ENCODE measurements at regions not wholly inside any gene's neighbourhood (a gene's known extent, or its start where the extent isn't known, plus 50 kb on each side); places are given as distances from the start of the nearest gene placed in this dataset.

DNA sequence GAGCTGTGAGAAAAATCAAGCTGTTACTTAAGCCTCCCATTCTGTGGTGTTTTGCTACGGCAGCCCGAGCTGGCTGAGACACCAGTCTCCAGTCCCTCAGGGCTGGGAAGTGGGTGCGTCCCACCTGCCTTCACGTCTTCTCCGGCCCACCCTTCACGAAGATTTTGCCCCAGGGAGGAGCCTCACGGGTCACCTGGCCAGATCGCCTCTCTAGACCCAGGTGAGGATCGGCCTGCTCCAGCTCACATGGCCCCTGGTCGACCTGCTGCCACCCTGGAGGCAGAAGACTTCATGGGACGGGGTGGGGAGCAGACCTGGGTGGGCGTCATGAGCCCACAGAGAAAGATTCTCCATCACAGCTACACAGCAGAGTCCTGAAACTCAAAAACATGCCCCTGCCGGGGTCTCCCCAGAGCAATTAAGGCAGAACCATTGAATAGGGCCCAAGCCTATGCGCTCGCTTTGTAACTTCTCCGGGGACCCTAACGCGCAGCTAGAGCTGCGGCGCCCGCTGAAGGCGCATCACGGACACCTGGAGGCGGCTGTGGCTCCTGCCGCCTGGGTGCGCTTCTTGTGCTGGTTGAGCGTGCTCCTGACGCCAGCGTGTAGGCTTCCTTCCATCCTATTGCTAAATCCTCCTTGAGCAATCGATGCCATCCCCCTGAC lies 92.6 kb upstream of the ALDH1A3 start (continued):
- no peak for TF ChIP-seq ZNF148 (tag by site-specific recombination; IDR thresholded peaks at IDR 0.05; ENCODE audit: borderline replicate concordance)

DNA sequence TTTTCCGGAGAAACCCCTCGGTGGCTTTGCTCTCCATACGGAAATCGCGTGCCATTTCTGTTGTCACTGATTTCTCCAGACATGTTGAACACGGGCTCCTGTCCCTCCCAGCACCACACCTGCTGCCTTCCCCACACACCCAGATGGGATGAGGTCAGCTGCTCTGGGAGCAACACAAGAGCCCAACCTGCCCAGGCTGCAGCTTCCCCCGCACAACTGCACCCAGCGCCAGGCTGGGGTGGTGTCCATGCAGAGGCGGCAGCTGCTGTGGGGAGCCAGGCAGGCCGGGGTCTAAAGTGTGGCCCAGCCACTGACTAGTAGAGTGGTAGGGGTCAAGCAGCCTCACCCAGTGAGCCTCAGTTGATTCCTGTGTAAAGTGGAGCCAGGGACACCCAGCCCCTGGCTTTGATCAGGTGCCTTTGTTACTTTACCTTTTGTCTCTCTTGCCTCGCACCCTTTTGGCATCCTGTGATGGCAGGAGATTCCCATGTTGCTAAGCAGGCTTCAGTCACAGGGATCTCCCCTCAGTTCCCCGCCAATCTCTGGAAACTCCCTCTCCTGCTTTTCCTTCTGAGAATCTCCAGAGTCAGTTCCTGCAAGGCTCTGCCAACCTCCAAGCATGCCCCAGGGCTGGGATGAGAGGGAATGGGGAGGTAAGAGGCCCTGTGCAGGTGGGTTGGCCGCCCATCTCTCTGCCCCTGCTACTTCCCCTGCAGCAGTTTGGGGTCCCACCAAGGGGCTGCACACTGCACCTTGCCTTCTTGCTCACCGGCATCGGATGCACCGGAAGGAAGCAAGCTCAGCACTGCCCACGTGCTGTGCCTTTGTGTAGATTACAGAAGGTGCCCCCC lies 91.8 kb upstream of the ALDH1A3 start:
- H3K27ac ChIP-seq (ENCODE audit: extremely low read depth, low read depth, low read length): no peak overlapping the region
- H3K36me3 ChIP-seq (ENCODE audit: control insufficient read depth in 2 of 2, insufficient read depth in 1 of 2, low read length in 2 of 2): no peaks in the 10 kb centered on the region
- TF ChIP-seq ZNF558 (tag by site-specific recombination; IDR thresholded peaks at IDR 0.05) (no peak), ZNF184 (tag by site-specific recombination; IDR thresholded peaks at IDR 0.05) (no peak), OSR2 (tag by site-specific recombination; IDR thresholded peaks at IDR 0.05) (no peak), ZNF416 (tag by site-specific recombination; IDR thresholded peaks at IDR 0.05) (no peak), ZNF350 (tag by site-specific recombination; IDR thresholded peaks at IDR 0.05) (no peak), ZNF501 (tag by site-specific recombination; IDR thresholded peaks at IDR 0.05) (no peak), ZNF777 (tag by site-specific recombination; IDR thresholded peaks at IDR 0.05; ENCODE audit: borderline replicate concordance) (no peak), ZNF132 (tag by site-specific recombination; IDR thresholded peaks at IDR 0.05; ENCODE audit: borderline replicate concordance) (no peak), ZNF23 (tag by site-specific recombination; IDR thresholded peaks at IDR 0.05; ENCODE audit: borderline replicate concordance) (no peak), ZNF645 (tag by site-specific recombination; IDR thresholded peaks at IDR 0.05) (no peak), ZNF223 (tag by site-specific recombination; IDR thresholded peaks at IDR 0.05) (no peak), ZBTB49 (tag by site-specific recombination; IDR thresholded peaks at IDR 0.05; ENCODE audit: low read depth) (no peak)
- TF ChIP-seq, protein P1, sequence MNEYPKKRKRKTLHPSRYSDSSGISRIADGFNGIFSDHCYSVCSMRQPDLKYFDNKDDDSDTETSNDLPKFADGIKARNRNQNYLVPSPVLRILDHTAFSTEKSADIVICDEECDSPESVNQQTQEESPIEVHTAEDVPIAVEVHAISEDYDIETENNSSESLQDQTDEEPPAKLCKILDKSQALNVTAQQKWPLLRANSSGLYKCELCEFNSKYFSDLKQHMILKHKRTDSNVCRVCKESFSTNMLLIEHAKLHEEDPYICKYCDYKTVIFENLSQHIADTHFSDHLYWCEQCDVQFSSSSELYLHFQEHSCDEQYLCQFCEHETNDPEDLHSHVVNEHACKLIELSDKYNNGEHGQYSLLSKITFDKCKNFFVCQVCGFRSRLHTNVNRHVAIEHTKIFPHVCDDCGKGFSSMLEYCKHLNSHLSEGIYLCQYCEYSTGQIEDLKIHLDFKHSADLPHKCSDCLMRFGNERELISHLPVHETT (tag by site-specific recombination; IDR thresholded peaks at IDR 0.05): no peak
- TF ChIP-seq, protein P2, sequence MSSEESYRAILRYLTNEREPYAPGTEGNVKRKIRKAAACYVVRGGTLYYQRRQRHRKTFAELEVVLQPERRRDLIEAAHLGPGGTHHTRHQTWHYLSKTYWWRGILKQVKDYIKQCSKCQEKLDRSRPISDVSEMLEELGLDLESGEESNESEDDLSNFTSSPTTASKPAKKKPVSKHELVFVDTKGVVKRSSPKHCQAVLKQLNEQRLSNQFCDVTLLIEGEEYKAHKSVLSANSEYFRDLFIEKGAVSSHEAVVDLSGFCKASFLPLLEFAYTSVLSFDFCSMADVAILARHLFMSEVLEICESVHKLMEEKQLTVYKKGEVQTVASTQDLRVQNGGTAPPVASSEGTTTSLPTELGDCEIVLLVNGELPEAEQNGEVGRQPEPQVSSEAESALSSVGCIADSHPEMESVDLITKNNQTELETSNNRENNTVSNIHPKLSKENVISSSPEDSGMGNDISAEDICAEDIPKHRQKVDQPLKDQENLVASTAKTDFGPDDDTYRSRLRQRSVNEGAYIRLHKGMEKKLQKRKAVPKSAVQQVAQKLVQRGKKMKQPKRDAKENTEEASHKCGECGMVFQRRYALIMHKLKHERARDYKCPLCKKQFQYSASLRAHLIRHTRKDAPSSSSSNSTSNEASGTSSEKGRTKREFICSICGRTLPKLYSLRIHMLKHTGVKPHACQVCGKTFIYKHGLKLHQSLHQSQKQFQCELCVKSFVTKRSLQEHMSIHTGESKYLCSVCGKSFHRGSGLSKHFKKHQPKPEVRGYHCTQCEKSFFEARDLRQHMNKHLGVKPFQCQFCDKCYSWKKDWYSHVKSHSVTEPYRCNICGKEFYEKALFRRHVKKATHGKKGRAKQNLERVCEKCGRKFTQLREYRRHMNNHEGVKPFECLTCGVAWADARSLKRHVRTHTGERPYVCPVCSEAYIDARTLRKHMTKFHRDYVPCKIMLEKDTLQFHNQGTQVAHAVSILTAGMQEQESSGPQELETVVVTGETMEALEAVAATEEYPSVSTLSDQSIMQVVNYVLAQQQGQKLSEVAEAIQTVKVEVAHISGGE (tag by site-specific recombination; conservative IDR thresholded peaks at IDR 0.05; ENCODE audit: low read depth): no peak
- no peaks in the 10 kb centered on the region for H3K4me1 ChIP-seq (ENCODE audit: control insufficient read depth, insufficient read depth, low read length)
- ChIA-PET CTCF (interaction anchor here (0.5 kb wide), 1 partner anchor 83 kb away, joined by 4 read pairs; no protein-coding TSS in a partner anchor), POLR2A (no interaction called here)
- H3K4me3 ChIP-seq (ENCODE audit: low read depth, low read length): no peak overlapping the region
- H3K9me3 ChIP-seq (ENCODE audit: control insufficient read depth, insufficient read depth, low read depth, low read length): no peaks in the 10 kb centered on the region

Data from HEK293 (cell line).